HG03432 (cell line): ENCODE measurements at regions not wholly inside any gene's neighbourhood (a gene's known extent, or its start where the extent isn't known, plus 50 kb on each side); places are given as distances from the start of the nearest gene placed in this dataset.
A peak's percentile ranks its signal among the peaks of the same experiment; 100 is the strongest.

ENCODE experiments used
- ATAC-seq: cut with Tn5 transposase; IDR thresholded peaks from one replicate; pipeline ENCODE4 v1.9.1; 2021; ENCODE audit warnings: mild to moderate bottlenecking, moderate library complexity; ENCODE audit not compliant: unreplicated experiment

DNA sequence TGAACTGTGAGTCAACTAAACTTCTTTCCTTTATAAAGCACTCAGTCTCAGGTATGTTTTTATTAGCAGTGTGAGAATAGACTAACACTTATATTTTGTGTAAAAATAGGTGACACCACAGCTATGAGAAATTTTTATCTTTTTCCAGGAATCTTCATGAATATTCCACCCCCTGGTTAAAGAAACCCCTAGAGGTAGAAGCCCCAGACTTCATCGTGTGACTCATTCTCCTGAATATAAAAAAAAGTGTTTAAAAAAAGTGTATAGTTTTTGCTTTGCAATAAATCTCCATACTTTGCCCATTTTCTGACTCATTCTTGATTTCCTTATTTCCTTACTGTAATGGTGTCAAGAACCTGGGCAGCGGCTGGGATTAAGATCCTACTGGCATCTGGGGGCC lies 667.6 kb upstream of the CELF2 start:
- no peak for ATAC-seq

GRCh38 chr10:10351451-10351850 lies 666.2 kb upstream of the CELF2 start:
- ATAC-seq = no peak

- no peak for ATAC-seq
Measured at GRCh38 chr10:10353326-10353868, 664.3 kb upstream of the CELF2 start.

DNA sequence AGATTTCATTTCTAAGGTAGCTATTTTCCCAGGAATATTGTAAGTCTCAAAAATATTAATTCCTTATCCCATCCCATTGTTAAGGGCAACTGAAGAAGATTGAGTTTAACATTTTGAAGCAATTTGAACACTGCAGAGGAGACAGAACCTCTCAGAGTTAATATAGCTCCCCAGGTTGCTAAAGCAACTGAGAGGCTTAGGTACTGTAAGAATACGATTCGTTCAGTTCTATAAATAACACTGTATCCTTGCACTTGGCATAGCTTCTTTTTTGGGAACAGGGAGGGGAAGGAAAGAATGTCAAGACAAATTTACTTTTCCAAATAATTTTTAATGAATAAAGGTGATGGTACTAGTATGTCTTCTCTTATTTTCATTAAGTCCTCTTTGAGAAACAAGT lies 658.4 kb upstream of the CELF2 start:
- no peak for ATAC-seq

DNA sequence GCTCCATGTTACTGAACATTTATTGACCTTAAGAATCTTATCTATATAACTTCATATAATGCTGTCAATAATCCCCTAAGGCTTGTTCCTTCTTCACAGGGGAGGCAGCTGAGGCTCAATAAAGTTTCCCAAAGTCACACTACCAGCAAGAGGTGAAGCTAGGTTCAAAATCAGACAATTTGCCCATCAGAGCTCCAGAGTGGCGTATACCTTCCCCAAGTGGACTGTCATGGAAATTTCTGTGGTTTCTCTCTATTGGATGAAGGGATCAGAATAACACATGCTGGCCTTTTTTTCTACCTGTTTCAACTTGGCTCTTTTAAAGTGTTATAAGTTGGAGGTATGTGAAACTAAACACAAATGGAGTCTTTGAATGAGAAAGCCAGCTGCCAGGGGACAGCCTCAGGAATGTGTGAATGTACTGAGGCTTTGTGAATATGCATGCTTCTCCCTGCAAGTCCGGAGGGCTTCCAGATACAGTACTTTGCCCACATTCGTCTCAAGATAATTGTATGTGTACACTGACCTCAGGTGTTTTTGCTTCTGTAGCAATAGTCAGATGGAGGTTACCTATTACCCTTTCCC lies 656.3 kb upstream of the CELF2 start:
- ATAC-seq = no peak

DNA sequence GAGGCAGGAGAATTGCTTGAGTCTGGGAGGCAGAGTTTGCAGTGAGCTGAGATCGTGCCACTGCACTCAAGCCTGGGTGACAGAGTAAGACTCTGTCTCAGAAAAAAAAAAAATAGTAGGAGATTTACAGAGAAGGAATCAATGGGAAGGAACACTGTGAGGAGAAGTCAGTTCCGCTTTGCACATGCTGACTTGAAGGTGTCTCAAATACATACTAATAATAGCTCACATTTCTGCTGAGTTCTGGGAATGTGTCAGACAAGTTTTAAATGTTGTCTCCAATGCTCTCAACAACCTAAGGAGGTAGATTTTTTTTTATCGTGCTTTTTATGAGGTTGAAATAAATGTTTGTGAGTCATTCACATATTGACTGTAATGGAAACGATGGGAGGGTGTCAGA lies 654.9 kb upstream of the CELF2 start:
- ATAC-seq = no peak

DNA sequence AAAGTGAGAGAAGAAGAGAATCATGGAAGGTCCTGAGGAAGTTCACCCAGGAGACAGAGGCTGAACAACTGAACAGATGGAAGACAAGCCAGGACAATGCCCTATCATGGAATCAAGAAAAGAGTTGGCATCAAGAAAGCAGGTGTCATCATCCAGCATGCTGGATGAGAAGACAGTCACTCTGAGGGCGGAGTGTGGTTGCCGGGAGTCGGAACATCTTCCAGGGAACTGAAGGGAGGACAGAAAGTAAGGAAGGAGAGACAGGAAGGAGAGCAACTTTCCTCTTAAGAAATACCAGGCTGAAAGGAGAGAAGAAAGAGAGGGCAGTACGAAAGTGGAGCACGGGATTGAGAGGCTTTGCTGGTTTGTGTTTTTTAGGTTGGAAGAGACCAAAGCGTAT lies 654.5 kb upstream of the CELF2 start:
- no peak for ATAC-seq

DNA sequence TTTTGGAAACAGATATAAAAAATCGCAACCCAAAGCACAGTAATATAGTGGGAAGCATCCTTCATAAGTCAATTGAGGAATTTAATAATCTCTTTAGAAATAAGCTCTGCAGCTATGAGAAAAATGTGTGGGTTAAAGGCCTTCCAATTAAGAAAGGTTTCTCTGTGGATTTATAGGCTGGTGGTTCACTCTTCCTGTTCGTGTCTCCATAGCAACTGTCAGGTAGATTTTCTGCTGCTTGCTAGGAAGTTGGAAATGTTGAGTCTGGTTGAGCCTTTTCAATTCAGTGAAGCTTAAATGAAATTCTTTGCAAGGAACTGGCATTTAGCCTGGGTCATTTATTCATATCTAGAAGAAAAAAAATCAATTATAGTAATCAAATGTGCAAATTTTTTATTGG lies 652.8 kb upstream of the CELF2 start:
- no peak for ATAC-seq

- ATAC-seq = no peak
Measured at GRCh38 chr10:10365676-10366075, 652.0 kb upstream of the CELF2 start.

GRCh38 chr10:10366836-10367235 lies 650.8 kb upstream of the CELF2 start:
- ATAC-seq = no peak

DNA sequence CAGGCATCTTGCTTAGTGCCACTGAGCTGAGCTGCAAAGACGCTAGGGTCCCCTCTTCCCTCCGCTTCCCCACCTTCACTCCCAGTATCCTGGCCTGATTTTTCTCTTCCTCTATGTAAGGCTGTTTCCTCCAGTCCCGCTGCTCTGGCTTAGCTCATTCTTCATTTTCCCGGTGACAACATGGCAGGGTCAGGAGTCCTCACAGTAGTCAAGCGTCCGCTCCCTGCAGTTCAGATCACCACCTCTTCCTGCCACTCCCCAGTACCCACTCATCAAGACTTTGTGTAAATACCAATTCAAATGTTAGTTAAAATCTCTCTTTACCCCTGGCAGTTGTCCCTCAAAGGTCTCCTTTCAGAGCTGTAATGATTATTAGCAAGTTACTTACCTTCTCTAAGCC lies 650.4 kb upstream of the CELF2 start:
- no peak for ATAC-seq

DNA sequence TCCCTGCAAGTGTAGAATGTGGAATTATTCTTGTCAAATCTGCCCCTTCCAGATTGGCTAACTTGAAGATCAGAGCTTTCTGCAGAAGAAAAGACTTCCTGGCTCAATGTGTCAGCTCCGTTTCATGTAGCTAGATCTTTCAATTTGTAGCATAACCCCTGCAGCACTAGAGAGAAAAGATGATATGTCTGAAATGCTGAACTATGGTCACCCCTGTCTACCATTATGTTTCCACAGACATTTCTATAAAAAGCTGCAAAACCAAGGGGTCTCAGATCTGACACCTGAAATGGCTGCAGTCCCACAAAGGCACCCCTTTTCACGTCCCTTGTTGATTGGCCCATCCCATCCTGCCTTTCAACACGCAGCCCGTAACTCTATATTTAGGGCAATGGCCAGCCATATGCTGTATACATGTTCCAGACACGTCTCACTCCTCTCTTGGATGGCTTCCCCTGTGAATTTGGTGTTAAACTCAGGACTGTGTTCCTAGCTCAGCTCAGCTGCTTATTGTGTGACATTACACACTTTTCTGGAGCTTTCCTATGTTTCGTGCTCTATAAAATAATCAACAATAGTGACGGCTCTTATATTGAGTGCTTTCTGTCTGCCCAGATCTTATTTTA lies 648.6 kb upstream of the CELF2 start:
- no peak for ATAC-seq

- no peak for ATAC-seq
Measured at GRCh38 chr10:10385831-10386230, 631.8 kb upstream of the CELF2 start.

GRCh38 chr10:10389182-10389581 lies 628.5 kb upstream of the CELF2 start:
- no peak for ATAC-seq

DNA sequence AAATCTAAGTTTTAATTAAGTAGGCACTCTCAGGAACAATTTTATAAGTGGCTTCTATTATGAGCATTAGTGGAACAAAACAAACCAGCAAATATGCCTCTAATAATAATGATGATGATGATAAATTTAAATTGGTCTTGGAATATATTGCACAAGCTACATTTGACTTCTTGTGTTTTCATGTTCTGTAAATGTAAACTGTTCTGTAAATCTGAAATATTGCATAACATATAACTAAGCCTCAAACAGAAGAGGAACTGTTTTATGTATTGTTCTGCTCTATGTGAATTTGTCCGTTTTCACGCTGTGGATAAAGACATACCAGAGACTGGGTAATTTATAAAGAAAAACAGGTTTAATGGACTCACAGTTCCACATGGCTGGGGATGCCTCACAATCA lies 625.2 kb upstream of the CELF2 start:
- ATAC-seq = no peak

DNA sequence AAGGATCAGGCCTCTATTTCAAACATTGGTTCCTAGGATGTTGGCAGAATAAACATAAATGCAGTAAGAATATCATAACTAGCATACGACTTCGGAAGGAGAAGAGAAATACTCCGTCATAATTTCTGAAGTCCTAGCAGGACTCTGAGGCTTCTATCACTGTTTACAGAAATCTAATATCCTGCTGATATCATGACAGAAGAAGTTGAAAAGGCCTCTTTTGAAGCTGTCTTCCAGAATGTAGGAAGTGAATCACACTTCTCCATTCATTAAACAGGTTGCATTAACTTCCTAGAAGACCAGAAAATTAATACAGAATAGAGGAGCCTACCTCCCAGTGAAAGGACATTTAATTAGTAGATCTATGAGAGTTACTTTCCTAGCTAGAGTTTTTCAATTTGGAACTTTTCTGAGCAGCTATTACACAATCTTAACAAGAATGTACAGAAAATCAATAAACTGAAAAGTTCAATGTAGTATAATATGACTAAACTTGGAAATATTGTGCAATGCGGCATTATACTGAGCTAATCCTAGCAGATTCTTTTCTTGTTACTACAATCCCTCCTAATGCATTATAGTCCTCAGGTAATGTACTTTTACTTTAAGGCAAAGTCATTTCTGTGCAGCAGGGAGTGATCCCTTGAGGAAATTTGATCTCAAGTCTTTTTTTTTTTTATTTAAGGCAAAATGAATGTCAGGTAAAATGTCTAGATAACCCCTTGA lies 622.6 kb upstream of the CELF2 start:
- ATAC-seq = no peak

DNA sequence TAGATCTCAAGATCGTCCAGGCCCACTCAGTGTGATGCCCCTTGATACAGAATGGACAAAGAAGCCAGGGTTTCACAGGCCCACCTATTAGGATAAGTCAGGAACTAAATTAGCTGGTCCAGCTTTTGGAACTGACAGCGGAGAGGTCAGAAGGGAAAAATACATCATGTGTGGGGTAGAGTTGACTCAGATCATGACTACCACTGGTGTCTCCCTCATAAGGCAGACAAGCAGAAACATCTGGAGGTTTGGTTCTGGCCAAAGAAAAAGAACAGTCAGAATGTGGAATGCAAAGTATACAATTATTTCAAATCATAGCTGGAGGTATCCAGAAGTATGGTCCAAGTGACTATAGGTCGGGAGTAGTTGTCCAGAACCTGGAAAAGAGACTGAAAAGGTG lies 621.1 kb upstream of the CELF2 start:
- ATAC-seq = no peak

- no peak for ATAC-seq
Measured at GRCh38 chr10:10397906-10398305, 619.8 kb upstream of the CELF2 start.

GRCh38 chr10:10403762-10404161 lies 613.9 kb upstream of the CELF2 start:
- no peak for ATAC-seq

- no peak for ATAC-seq
Measured at GRCh38 chr10:10417671-10418070, 600.0 kb upstream of the CELF2 start.

- ATAC-seq = peak; percentile 97
Measured at GRCh38 chr10:10418387-10418786, 599.3 kb upstream of the CELF2 start.

GRCh38 chr10:10421071-10421470 lies 596.6 kb upstream of the CELF2 start:
- ATAC-seq = no peak
